ENCODE measurements at regions not wholly inside any gene's neighbourhood (a gene's known extent, or its start where the extent isn't known, plus 50 kb on each side); places are given as distances from the start of the nearest gene placed in this dataset.

GRCh38 chr20:6421321-6422248, 298.8 kb upstream of the FERMT1 start:
- no peaks in the 10 kb centered on the region for H3K9me3 ChIP-seq
- no peaks in the 10 kb centered on the region for H3K4me1 Mint-ChIP-seq (ENCODE audit: low read depth, unreplicated experiment)
- DNase-seq, result no peak
- TF ChIP-seq CTCF (IDR thresholded peaks at IDR 0.05; ENCODE audit: insufficient read depth in 1 of 2, low read depth in 1 of 2, low read length in 1 of 2, severe bottlenecking in 1 of 2, unreplicated experiment in 1 of 2), result no peak
- H3K4me3 Mint-ChIP-seq (ENCODE audit: unreplicated experiment), result no peak overlapping the region
- no peaks in the 10 kb centered on the region for H3K4me1 ChIP-seq
- ChIA-PET POLR2A (no interaction called here), CTCF (no interaction called here)
- H3K36me3 Mint-ChIP-seq (ENCODE audit: insufficient read depth, unreplicated experiment), result no peaks in the 10 kb centered on the region
- H3K27me3 Mint-ChIP-seq (ENCODE audit: insufficient read depth, unreplicated experiment), result no peaks in the 10 kb centered on the region
- no peak overlapping the region for H3K27ac Mint-ChIP-seq (ENCODE audit: unreplicated experiment)
- no peak overlapping the region for H3K4me3 ChIP-seq (ENCODE audit: low read depth, low read length)
- no TSS peak for BruUV-seq (replicated peaks)
- H3K36me3 ChIP-seq (ENCODE audit: control insufficient read depth, insufficient read depth, low read length), result no peaks in the 10 kb centered on the region
- H3K9me3 Mint-ChIP-seq (ENCODE audit: unreplicated experiment), result no peaks in the 10 kb centered on the region
- intact Hi-C loops (cut with micrococcal nuclease; ENCODE audit: unreplicated experiment), result no loop called here
- no peaks in the 10 kb centered on the region for H3K27me3 ChIP-seq (replicated peaks; ENCODE audit: control insufficient read depth, insufficient read depth, low read length)

- no TSS peak for BruUV-seq (replicated peaks)
- Histone ChIP-seq H3K9me3 (no peaks in the 10 kb centered on the region), H3K4me3 (ENCODE audit: low read depth, low read length) (no peak overlapping the region), H3K4me1 (no peaks in the 10 kb centered on the region), H3K36me3 (ENCODE audit: control insufficient read depth, insufficient read depth, low read length) (no peaks in the 10 kb centered on the region), H3K27me3 (replicated peaks; ENCODE audit: control insufficient read depth, insufficient read depth, low read length) (no peaks in the 10 kb centered on the region)
- Mint-ChIP-seq H3K27ac (ENCODE audit: unreplicated experiment) (no peak overlapping the region), H3K4me1 (ENCODE audit: low read depth, unreplicated experiment) (no peaks in the 10 kb centered on the region), H3K36me3 (ENCODE audit: insufficient read depth, unreplicated experiment) (no peaks in the 10 kb centered on the region), H3K27me3 (ENCODE audit: insufficient read depth, unreplicated experiment) (no peaks in the 10 kb centered on the region), H3K4me3 (ENCODE audit: unreplicated experiment) (no peak overlapping the region), H3K9me3 (ENCODE audit: unreplicated experiment) (no peaks in the 10 kb centered on the region)
- DNase-seq, result no peak
- intact Hi-C loops (cut with micrococcal nuclease; ENCODE audit: unreplicated experiment), result no loop called here
- POLR2A ChIA-PET, result no interaction called here
- no peak for TF ChIP-seq CTCF (IDR thresholded peaks at IDR 0.05; ENCODE audit: insufficient read depth in 1 of 2, low read depth in 1 of 2, low read length in 1 of 2, severe bottlenecking in 1 of 2, unreplicated experiment in 1 of 2)
- CTCF ChIA-PET, result no interaction called here
Measured at GRCh38 chr20:6420336-6420735, 297.5 kb upstream of the FERMT1 start.

- H3K4me1 ChIP-seq, result no peaks in the 10 kb centered on the region
- BruUV-seq (replicated peaks), result no TSS peak
- no peak for TF ChIP-seq CTCF (IDR thresholded peaks at IDR 0.05; ENCODE audit: insufficient read depth in 1 of 2, low read depth in 1 of 2, low read length in 1 of 2, severe bottlenecking in 1 of 2, unreplicated experiment in 1 of 2)
- H3K27me3 ChIP-seq (replicated peaks; ENCODE audit: control insufficient read depth, insufficient read depth, low read length), result no peaks in the 10 kb centered on the region
- no peaks in the 10 kb centered on the region for H3K36me3 ChIP-seq (ENCODE audit: control insufficient read depth, insufficient read depth, low read length)
- ChIA-PET POLR2A (no interaction called here), CTCF (no interaction called here)
- no peak for DNase-seq
- no peaks in the 10 kb centered on the region for H3K4me1 Mint-ChIP-seq (ENCODE audit: low read depth, unreplicated experiment)
- H3K36me3 Mint-ChIP-seq (ENCODE audit: insufficient read depth, unreplicated experiment), result no peaks in the 10 kb centered on the region
- no peaks in the 10 kb centered on the region for H3K27me3 Mint-ChIP-seq (ENCODE audit: insufficient read depth, unreplicated experiment)
- no peak overlapping the region for H3K4me3 ChIP-seq (ENCODE audit: low read depth, low read length)
- intact Hi-C loops (cut with micrococcal nuclease; ENCODE audit: unreplicated experiment), result no loop called here
- no peaks in the 10 kb centered on the region for H3K9me3 ChIP-seq
- no peak overlapping the region for H3K4me3 Mint-ChIP-seq (ENCODE audit: unreplicated experiment)
- H3K27ac Mint-ChIP-seq (ENCODE audit: unreplicated experiment), result no peak overlapping the region
- no peaks in the 10 kb centered on the region for H3K9me3 Mint-ChIP-seq (ENCODE audit: unreplicated experiment)
Measured at GRCh38 chr20:6418732-6419131, 295.9 kb upstream of the FERMT1 start.
